ENCODE measurements at regions not wholly inside any gene's neighbourhood (a gene's known extent, or its start where the extent isn't known, plus 50 kb on each side); places are given as distances from the start of the nearest gene placed in this dataset.
"Not testable (repeated sequence)": the region's sequence is repeated elsewhere in the genome, so short reads cannot be mapped to it uniquely, and the experiment has no call there.

GRCh38 chr2:173545364-173545763 lies 190.7 kb downstream of the CDCA7 start:
- DNase-seq (ENCODE audit: low read depth), result peak; percentile 13

- no peak for DNase-seq (ENCODE audit: low read depth)
Observed at GRCh38 chr2:173547499-173547898, 192.8 kb downstream of the CDCA7 start.

GRCh38 chr2:173550143-173550542 lies 195.5 kb downstream of the CDCA7 start:
- DNase-seq (ENCODE audit: low read depth), result no peak

DNA sequence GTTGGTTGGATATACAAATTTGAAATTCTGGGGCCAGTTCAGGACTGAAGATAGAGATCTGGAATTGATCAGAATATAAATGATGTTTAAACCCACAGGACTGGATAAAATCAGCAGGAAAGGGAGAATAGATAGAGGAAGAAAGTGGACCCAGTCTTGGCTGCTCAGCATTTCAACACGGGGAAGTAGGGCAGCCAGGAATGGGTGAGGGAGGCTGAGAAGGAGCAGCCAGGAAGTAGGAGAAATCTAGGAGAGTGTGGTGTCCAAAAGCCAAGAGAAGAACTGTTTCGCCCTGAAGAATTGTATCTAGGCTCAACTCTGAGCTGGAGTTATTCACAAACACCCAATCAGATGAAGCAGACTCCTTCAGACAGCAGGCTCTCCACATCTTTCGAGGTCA lies 197.9 kb downstream of the CDCA7 start:
- no peak for DNase-seq (ENCODE audit: low read depth)

DNA sequence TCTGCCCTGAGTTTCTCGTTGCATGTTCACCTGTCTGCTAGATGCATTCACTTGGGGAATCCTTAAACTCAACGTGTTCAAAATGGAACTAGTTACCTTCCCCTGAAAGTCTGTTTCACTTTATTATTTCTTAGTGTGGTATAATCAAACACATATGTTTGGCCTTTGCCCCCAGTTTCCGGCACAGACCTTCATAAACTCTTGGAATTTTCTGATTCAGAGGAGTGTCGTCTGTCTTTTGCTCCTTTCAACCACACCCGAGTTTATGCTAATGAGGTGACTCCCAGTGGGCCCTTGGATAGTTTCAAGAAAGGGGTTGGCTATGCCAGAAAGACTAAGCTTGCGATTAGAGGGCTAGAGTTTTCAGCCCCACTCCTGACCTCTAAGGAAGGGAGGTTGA lies 198.9 kb downstream of the CDCA7 start:
- no peak for DNase-seq (ENCODE audit: low read depth)

- no peak for DNase-seq (ENCODE audit: low read depth)
Observed at GRCh38 chr2:173555833-173556232, 201.2 kb downstream of the CDCA7 start.

- no peak for DNase-seq (ENCODE audit: low read depth)
Observed at GRCh38 chr2:173556816-173557215, 202.1 kb downstream of the CDCA7 start.

GRCh38 chr2:173557497-173557896 lies 202.8 kb downstream of the CDCA7 start:
- DNase-seq (ENCODE audit: low read depth), result no peak

- no peak for DNase-seq (ENCODE audit: low read depth)
Observed at GRCh38 chr2:173567493-173567892, 212.8 kb downstream of the CDCA7 start.

DNA sequence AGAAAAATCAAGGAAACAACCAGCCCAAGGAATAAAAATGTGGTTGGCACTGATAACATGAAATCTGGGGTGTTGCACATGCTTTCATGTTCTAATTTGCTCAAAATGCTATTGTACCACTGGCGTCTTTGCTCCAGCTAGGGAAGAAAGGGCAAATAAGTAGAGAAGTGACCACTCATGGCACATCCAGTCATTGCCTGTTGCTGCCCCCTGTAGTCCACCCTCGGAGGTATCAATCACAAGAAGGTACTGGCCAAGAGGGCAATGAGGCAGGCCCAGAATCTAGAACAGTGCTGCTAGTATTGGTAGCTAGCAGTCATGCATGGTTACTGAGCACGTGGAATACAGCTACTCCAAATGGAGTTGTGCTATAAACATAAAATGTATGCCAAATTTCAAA lies 213.4 kb downstream of the CDCA7 start:
- no peak for DNase-seq (ENCODE audit: low read depth)

DNA sequence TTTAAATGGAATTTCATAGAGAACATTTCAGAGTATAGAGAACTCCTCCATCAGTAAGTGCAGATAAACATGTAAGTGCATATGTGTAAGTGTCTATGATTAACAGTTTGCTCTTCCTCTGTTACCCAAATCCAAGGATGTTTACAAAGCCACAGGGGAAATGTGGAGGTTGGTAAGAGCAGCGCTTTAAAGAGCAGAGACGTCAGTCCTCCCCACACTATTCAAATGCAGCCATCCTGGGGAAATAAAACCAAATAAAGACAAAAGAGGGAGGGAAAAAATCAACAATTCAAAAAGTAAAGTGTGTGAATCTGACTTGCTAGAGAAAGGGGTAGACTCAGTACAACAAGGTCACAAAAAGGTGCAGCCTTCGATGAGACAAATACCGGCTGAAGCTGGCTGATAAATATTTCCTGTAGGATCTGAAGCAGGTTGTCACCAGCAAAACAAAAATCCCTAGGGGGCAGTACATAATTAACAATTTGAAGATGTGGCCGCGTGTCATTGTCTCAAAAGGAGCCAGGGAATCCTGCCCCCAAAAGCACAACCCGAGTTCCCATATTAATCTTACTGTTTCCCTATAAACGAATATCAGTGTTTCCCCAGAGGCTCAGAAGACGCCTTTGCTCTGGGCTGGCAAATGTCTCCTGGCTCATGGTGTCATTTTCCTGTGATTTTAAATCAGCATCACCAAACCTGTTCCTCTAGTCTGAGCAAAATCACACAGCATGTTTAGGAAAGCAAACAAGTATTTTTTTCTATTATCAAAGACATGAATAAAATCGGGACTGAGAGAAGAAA lies 216.5 kb downstream of the CDCA7 start:
- peak; percentile 60 for DNase-seq (ENCODE audit: low read depth)

DNA sequence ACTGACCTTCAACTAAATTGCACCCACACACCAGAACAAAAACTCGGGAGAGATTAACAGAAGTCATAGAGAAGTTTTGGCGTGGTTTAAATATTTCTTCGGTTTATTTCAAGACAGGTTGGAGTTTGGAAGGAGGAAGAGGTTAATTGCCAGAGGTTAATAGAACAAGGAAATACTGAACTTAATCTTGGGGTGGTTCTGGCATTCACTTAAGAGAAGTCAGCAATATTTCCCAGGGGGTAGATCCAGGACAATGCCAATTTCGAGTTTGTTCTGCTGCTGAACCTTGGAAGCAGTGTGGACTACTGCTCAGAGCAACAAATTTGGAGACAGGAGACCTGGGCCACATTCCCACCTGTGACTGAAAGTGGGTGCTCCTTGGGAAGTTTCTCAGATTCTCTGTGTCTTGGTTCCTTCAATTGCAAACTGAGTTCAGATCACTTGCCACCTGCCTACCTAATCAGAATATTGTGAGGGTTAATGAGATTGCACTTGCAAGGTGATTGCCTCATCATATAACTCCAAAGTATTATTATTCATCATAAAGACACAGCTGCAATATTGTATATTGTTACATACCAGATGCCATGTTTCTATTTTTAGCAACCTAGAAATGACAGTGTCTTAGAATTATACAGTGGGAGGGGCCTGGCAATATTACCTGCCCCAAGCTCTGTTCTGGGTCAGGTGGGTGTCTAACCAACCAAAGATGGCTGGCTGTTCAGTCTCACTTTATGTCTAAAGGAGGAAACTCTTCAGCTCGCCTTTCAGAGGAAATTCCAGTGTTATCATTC lies 217.4 kb downstream of the CDCA7 start:
- DNase-seq (ENCODE audit: low read depth), result no peak

- peak; percentile 24 for DNase-seq (ENCODE audit: low read depth)
Observed at GRCh38 chr2:173572848-173573247, 218.2 kb downstream of the CDCA7 start.

DNA sequence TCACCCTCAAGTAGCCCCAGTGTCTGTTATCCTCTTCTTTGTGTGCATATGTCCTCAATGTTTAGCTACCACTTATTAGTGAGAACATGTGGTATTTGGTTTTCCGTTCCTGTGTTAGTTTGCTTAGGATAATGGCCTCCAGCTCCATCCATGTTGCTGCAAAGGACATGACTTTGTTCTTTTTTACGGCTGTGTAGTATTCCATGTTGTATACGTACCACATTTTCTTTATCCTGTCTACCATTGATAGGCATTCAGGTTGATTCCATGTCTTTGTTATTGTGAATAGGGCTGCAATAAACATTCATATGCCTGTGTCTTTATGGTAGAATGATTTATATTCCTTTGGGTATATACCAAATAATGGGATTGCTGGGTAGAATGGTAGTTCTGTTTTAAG lies 219.1 kb downstream of the CDCA7 start:
- not testable (repeated sequence) for DNase-seq (ENCODE audit: low read depth)

- peak; percentile 34 for DNase-seq (ENCODE audit: low read depth)
Observed at GRCh38 chr2:173574324-173575112, 219.8 kb downstream of the CDCA7 start.

DNA sequence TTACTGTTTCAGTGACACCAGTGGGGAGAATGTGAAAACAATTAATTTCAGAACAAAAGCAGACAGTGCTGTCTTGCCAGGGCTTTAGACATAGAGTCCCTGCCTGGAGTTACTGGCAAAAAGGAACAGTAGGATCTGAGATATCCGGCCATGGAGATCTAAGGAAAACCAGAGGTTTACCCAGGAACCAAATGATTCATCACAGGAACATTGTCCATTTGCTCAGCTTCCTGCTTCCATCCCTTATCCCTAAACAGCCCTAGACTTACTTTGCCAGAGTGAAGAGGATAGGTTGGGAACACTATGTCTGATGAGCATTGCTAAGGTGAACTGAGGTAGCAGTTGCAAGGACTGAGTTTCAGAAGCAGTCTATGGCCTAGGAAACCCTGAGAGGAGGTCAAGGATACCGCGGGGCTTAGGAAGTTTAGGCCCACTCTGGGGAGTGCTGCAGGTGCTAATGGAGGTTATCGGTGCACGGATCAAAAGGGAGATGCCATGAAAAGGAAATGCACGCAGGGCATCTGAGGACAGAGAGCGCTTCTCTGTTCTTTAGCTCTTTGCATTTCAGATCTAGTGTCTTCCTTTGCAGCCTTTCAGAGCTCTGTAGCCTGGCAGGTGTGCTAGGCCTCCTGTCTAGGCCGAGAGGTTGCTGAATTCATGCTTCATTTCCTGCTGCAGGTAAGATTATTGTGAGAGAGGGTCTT lies 223.9 kb downstream of the CDCA7 start:
- no peak for DNase-seq (ENCODE audit: low read depth)

- DNase-seq (ENCODE audit: low read depth), result no peak
Observed at GRCh38 chr2:173580351-173580750, 225.7 kb downstream of the CDCA7 start.

GRCh38 chr2:173580956-173581355 lies 226.3 kb downstream of the CDCA7 start:
- no peak for DNase-seq (ENCODE audit: low read depth)

DNA sequence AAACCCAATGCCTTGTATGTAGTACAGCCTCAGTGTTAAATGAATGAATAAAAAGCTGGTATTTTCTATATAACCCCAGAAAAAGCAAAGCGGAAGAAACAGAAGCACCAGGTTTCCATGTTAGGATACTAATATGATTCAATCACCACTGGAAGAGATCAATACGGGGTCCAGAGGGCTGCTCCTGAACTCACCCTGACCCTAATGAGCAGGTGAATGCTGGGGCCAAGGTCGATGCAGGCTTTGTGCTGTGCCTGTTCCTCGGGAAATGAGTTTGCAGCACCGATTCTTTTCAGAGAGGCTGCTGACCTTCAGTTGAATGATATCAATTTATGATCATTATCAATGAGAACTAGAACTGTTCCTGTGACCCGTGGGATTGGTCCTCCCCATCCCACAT lies 228.5 kb downstream of the CDCA7 start:
- DNase-seq (ENCODE audit: low read depth), result no peak

DNA sequence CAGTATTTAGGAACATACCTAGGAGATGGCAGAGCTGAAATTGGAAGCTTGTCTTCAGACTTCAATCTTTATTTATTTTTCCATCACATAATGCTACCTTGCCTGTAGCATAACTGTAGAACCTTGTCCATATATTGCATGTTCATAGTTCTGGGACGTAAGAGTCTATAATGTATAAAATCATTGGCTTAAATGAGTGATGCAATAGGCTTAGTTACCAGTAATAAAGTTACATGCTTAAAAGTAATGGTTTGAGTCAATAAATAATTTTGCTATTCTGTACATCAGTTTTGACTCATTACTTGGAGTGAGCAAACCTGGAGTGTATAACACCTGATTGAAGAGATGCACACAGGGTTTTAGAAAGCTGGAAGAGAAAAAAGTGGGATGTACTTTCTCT lies 229.3 kb downstream of the CDCA7 start:
- DNase-seq (ENCODE audit: low read depth), result no peak

DNA sequence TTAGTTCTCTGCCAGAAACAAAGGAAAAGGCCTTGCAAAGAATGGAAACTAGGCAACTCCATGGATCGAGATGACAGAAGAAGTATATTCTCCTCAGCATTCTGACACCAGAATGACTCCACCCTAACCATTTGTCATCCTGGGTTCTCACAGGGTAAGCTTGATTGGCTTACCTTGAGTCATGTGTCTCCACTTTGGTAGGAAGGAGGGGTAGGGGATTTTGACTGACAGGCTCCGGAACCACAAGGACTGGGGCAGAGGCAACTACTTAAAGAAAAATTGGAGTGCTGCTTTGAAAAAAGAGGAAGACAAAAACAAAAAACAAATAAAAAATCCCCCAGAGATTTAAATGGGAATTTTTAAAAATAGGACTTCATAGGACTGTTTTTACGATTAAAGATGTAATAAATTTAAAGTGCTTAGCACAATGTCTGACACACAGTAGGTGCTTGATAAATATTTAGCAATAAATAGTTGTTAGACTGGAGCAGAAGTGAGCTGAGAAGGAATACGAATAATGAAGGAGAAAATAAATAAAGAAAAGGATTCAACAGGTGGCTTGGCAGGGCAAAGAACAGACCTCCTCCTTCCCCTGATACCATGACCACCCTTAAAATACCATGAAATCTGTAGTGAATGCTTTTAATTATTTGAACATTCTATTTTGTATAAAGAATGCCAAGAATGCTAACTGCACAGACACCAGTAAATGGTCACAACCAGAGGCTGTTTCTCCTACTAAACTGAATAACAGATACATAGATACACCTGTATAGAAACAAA lies 230.2 kb downstream of the CDCA7 start:
- no peak for DNase-seq (ENCODE audit: low read depth)
